B cell (primary cell): ENCODE measurements at regions not wholly inside any gene's neighbourhood (a gene's known extent, or its start where the extent isn't known, plus 50 kb on each side); places are given as distances from the start of the nearest gene placed in this dataset.

Source experiments
- ATAC-seq: fragments of 200-7000 bp; cut with Tn5 transposase; one replicate; pipeline ENCODE4 v1.10.0; 2021; ENCODE audit warnings: low read depth, mild to moderate bottlenecking, moderate number of reproducible peaks, moderate library complexity
- CTCF ChIA-PET: fragments of 350-600 bp; sonication (Branson Sonifier 250); formaldehyde crosslinking; loops from one replicate; lab custom pipeline; 2021; ENCODE audit warnings: antibody characterized with exemption, inconsistent platforms; lab: Charles Lee
- POLR2A ChIA-PET: fragments of 350-600 bp; sonication (Branson Sonifier 250); formaldehyde crosslinking; loops from one replicate; lab custom pipeline; 2021; ENCODE audit warnings: antibody characterized with exemption; lab: Charles Lee
- DNase-seq: peaks from one replicate; pipeline ENCODE4 v3.0.0; 2013
- H2AFZ ChIP-seq: 2 replicates; pipeline ENCODE4 v1.6.1; 2012; ENCODE audit warnings: mild to moderate bottlenecking, low read depth, low read length; ENCODE audit not compliant: insufficient read depth, poor library complexity, severe bottlenecking
- H3K27ac ChIP-seq, 2 donors: 1 replicate in 1 of 2; 2 replicates in 1 of 2; pipeline ENCODE4 v1.5.1; 2012 to 2013; ENCODE audit warnings: low read length in 2 of 2, mild to moderate bottlenecking in 2 of 2, moderate library complexity in 1 of 2
- H3K27me3 ChIP-seq, 4 experiments: fragments of 200-600 bp in 1 of 4; sonication (generic) in 1 of 4; replicated peaks in 1 of 4; 1 replicate in 2 of 4; 2 replicates in 2 of 4; pipeline versions ENCODE4 v1.6.1 to v1.7.0; 2013 to 2016; ENCODE audit warnings: low read length in 3 of 4, mild to moderate bottlenecking in 2 of 4, mixed read lengths in 1 of 4, moderate library complexity in 1 of 4; ENCODE audit not compliant: insufficient read depth in 4 of 4, control insufficient read depth in 3 of 4; ENCODE audit errors: control extremely low read depth in 1 of 4
- H3K36me3 ChIP-seq, 2 experiments: replicated peaks in 1 of 2; 1 replicate in 1 of 2; 2 replicates in 1 of 2; pipeline versions ENCODE4 v1.6.1 to v1.7.1; 2013; ENCODE audit warnings: low read length in 1 of 2; ENCODE audit not compliant: insufficient read depth in 2 of 2, control insufficient read depth in 1 of 2; ENCODE audit errors: control extremely low read depth in 1 of 2, extremely low read depth in 1 of 2
- H3K4me1 ChIP-seq, 2 donors: fragments of 200-600 bp in 1 of 2; sonication (generic) in 1 of 2; 1 replicate in 1 of 2; 2 replicates in 1 of 2; pipeline versions ENCODE4 v1.5.1 to v1.6.1; 2013 to 2017; ENCODE audit warnings: low read length in 2 of 2; ENCODE audit not compliant: control insufficient read depth in 2 of 2, insufficient read depth in 2 of 2
- H3K4me2 ChIP-seq: replicated peaks from 2 replicates; pipeline ENCODE3; 2012; ENCODE audit warnings: mild to moderate bottlenecking, low read depth, low read length; ENCODE audit not compliant: poor library complexity, severe bottlenecking
- H3K4me3 ChIP-seq, 5 experiments: fragments of 200-600 bp in 1 of 5; sonication (generic) in 1 of 5; 1 replicate in 3 of 5; 2 replicates in 2 of 5; pipeline versions ENCODE4 v1.5.1 to v1.7.0; 2011 to 2016; ENCODE audit warnings: low read length in 4 of 5, mild to moderate bottlenecking in 4 of 5, low read depth in 2 of 5, control low read depth in 1 of 5, moderate library complexity in 1 of 5; ENCODE audit not compliant: insufficient read depth in 1 of 5; ENCODE audit errors: control extremely low read depth in 1 of 5, extremely low read depth in 1 of 5
- H3K79me2 ChIP-seq: fragments of 200-600 bp; sonication (generic); one replicate; pipeline ENCODE4 v1.6.0; 2016; ENCODE audit warnings: low read length; ENCODE audit not compliant: control insufficient read depth, insufficient read depth
- H3K9ac ChIP-seq: fragments of 200-600 bp; sonication (generic); 2 replicates; pipeline ENCODE4 v1.6.1; 2017; ENCODE audit warnings: mild to moderate bottlenecking, low read length, moderate library complexity
- H3K9me3 ChIP-seq, 3 donors: one replicate each; pipeline versions ENCODE4 v1.6.1 to v1.7.1; 2013; ENCODE audit warnings: low read length in 2 of 3; ENCODE audit not compliant: control insufficient read depth in 2 of 3, insufficient read depth in 1 of 3; ENCODE audit errors: control extremely low read depth in 1 of 3
- H4K20me1 ChIP-seq: 2 replicates; pipeline ENCODE4 v1.6.0; 2012; ENCODE audit warnings: mild to moderate bottlenecking, low read length; ENCODE audit not compliant: insufficient read depth, control insufficient read depth, poor library complexity, severe bottlenecking
- H3K27ac Mint-ChIP-seq: one replicate; pipeline ENCODE4 v1.8.0; 2021; ENCODE audit warnings: mixed read lengths
- H3K27me3 Mint-ChIP-seq: one replicate; pipeline ENCODE4 v1.8.0; 2021; ENCODE audit warnings: mixed read lengths
- H3K4me1 Mint-ChIP-seq: one replicate; pipeline ENCODE4 v1.8.0; 2021; ENCODE audit warnings: mixed read lengths
- H3K4me3 Mint-ChIP-seq: one replicate; pipeline ENCODE4 v1.8.0; 2021; ENCODE audit warnings: mixed read lengths
- H3K9me3 Mint-ChIP-seq: one replicate; pipeline ENCODE4 v1.8.0; 2022; ENCODE audit warnings: mixed read lengths; ENCODE audit not compliant: insufficient read depth
- CTCF ChIP-seq: fragments of 200-600 bp; IDR thresholded peaks from one replicate; pipeline ENCODE4 v1.8.0; 2022; ENCODE audit warnings: antibody characterized with exemption, mild to moderate bottlenecking
- EZH2 ChIP-seq: IDR thresholded peaks from 2 replicates; pipeline ENCODE4 v1.6.1; 2012; ENCODE audit warnings: borderline replicate concordance, low read depth, mild to moderate bottlenecking, moderate library complexity, low read length; ENCODE audit not compliant: insufficient read depth, poor library complexity, severe bottlenecking
- WGBS: methylation state at CpG from one replicate; pipeline ENCODE4 v1.1.5; 2013; ENCODE audit warnings: missing lambda C conversion rate; ENCODE audit not compliant: insufficient coverage; 5-methylcytosine and 5-hydroxymethylcytosine counted together
- intact Hi-C: fragments of 100-400 bp; cut with micrococcal nuclease; formaldehyde crosslinking; loops from one replicate; pipeline ENCODE4 v1.10.0; 2022

GRCh38 chr12:60196366-60196765 is 600.5 kb downstream of the SLC16A7 start:
- no peaks in the 10 kb centered on the region for H3K4me1 Mint-ChIP-seq
- Histone ChIP-seq H2AFZ (no peak overlapping the region), H3K4me1 (no peaks in the 10 kb centered on the region), H3K4me2 (no peak overlapping the region), H3K27me3 (no peaks in the 10 kb centered on the region), H3K4me3 (no peak overlapping the region), H3K9ac (no peak overlapping the region), H3K79me2 (no peaks in the 10 kb centered on the region), H4K20me1 (no peaks in the 10 kb centered on the region), H3K27ac (no peak overlapping the region), H3K36me3 (no peaks in the 10 kb centered on the region), H3K9me3 (no peaks in the 10 kb centered on the region)
- ChIA-PET CTCF (no interaction called here), POLR2A (no interaction called here)
- intact Hi-C loops = no loop called here
- no peak overlapping the region for H3K27ac Mint-ChIP-seq
- 97% methylated on average over 8 of the region's 10 CpGs for WGBS
- H3K9me3 Mint-ChIP-seq = no peaks in the 10 kb centered on the region
- DNase-seq = no peak
- H3K4me3 Mint-ChIP-seq = no peak overlapping the region
- no peak for ATAC-seq
- TF ChIP-seq EZH2 (no peak), CTCF (no peak)
- H3K27me3 Mint-ChIP-seq = no peaks in the 10 kb centered on the region

GRCh38 chr12:60197589-60197988 is 601.8 kb downstream of the SLC16A7 start:
- CTCF ChIA-PET = interaction anchor here (0.6 kb wide), 1 partner anchor 1316 kb away, joined by 3 read pairs; no protein-coding TSS in a partner anchor

More at GRCh38 chr12:60197589-60197988, 601.8 kb downstream of the SLC16A7 start:
- H3K27ac ChIP-seq = no peak overlapping the region
- no peaks in the 10 kb centered on the region for H3K27me3 ChIP-seq
- H3K4me3 ChIP-seq = no peak overlapping the region
- no peak overlapping the region for H3K9ac ChIP-seq
- no peak overlapping the region for H3K4me3 Mint-ChIP-seq
- H3K79me2 ChIP-seq = no peaks in the 10 kb centered on the region
- TF ChIP-seq EZH2 (no peak), CTCF (no peak)
- H3K9me3 Mint-ChIP-seq = no peaks in the 10 kb centered on the region
- DNase-seq = no peak
- H3K36me3 ChIP-seq = no peaks in the 10 kb centered on the region
- 100% methylated on average over 1 of the region's 2 CpGs for WGBS
- POLR2A ChIA-PET = no interaction called here
- H4K20me1 ChIP-seq = no peaks in the 10 kb centered on the region
- no peak overlapping the region for H2AFZ ChIP-seq
- no peaks in the 10 kb centered on the region for H3K4me1 ChIP-seq
- no peaks in the 10 kb centered on the region for H3K9me3 ChIP-seq
- no peak overlapping the region for H3K27ac Mint-ChIP-seq
- ATAC-seq = no peak
- no peaks in the 10 kb centered on the region for H3K27me3 Mint-ChIP-seq
- intact Hi-C loops = no loop called here
- no peaks in the 10 kb centered on the region for H3K4me1 Mint-ChIP-seq
- H3K4me2 ChIP-seq = no peak overlapping the region
